GM12864 (cell line): ENCODE measurements at regions not wholly inside any gene's neighbourhood (a gene's known extent, or its start where the extent isn't known, plus 50 kb on each side); places are given as distances from the start of the nearest gene placed in this dataset.
"Not testable (repeated sequence)": the region's sequence is repeated elsewhere in the genome, so short reads cannot be mapped to it uniquely, and the experiment has no call there.

Experiments
- DNase-seq: peaks from one replicate; pipeline ENCODE4 v3.0.0-alpha.2; 2011; ENCODE audit warnings: low read depth
- H3K4me3 ChIP-seq: 2 replicates; pipeline ENCODE4 v1.5.1; 2011; ENCODE audit warnings: mild to moderate bottlenecking, low read depth, low read length, control low read depth
- CTCF ChIP-seq: IDR thresholded peaks from 2 replicates; pipeline ENCODE4 v1.5.1; 2011; ENCODE audit warnings: low read depth, mild to moderate bottlenecking, moderate library complexity, low read length, control low read depth, inconsistent platforms; ENCODE audit errors: missing control alignments

- H3K4me3 ChIP-seq, DNase-seq: not testable (repeated sequence)
Measured at GRCh38 chr16:29257419-29258336, 148.8 kb downstream of the NPIPB11 start.

GRCh38 chr16:29256501-29256981 is 150.0 kb downstream of the NPIPB11 start:
- TF ChIP-seq CTCF = no peak
- no peak overlapping the region for H3K4me3 ChIP-seq
- DNase-seq = no peak

DNA sequence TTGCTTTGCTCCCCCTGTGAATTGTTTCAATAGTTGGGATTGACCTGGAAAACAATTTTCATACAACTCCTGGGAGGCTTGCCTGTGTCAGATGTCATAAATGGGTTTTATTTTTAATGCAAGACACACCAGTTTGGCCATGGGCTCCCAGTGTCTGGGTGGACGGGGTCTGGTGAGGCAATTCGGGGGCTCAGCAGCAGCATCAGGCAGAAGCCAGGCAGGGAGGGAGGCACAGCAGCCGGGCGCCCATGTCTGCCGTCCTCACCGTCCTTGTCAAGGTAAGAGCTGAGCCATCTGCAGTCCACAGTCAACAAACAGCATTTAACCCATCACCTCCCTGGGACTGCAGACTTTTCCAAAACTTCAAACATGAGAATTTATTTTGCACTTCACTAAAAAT is 150.6 kb downstream of the NPIPB11 start:
- not testable (repeated sequence) for DNase-seq, H3K4me3 ChIP-seq

GRCh38 chr16:29255496-29255796 is 151.1 kb downstream of the NPIPB11 start:
- DNase-seq, H3K4me3 ChIP-seq: not testable (repeated sequence)

DNA sequence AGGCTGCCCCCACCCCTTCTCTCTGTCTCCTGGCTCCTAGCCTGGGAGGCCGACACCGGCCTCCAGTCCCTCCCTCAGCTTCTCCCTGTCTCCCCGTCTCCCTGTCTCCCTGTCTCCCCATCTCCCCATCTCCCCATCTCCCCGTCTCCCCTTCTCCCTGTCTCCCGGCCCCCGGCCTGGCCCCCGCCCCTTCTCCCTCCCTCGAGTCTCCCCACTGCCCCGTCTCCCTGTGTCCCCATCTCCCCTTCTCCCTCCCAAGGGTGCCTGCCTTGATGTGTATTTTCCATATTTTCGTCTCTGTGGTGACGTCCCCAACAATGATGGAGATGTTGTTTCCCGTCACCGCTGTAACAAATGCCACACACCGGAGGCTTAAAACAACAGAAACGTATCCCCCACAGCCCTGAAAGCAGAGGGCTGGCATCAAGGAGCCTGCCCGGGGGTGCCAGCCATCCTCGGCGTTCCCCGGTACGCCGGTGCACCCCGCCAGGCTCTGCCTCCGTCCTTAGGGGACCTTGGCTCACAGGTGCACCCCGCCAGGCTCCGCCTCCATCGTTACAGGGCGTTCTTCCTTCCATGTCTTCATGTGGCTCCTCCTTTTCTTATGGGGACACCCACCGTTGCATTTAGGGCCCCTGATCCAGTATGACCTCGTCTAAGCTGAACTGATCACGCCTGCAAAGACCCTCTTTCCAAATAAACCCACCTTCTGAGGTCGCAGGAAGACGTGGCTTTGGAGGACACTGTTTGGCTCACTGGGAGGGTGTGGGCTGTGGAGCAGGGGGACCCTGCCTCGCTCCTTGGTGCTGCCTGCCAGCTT is 151.6 kb downstream of the NPIPB11 start:
- no peak for TF ChIP-seq CTCF
- no peak for DNase-seq

GRCh38 chr16:29253716-29254590 is 152.6 kb downstream of the NPIPB11 start:
- H3K4me3 ChIP-seq, DNase-seq: not testable (repeated sequence)

More for the DNA sequence above, 151.6 kb downstream of the NPIPB11 start:
- no peak overlapping the region for H3K4me3 ChIP-seq

DNA sequence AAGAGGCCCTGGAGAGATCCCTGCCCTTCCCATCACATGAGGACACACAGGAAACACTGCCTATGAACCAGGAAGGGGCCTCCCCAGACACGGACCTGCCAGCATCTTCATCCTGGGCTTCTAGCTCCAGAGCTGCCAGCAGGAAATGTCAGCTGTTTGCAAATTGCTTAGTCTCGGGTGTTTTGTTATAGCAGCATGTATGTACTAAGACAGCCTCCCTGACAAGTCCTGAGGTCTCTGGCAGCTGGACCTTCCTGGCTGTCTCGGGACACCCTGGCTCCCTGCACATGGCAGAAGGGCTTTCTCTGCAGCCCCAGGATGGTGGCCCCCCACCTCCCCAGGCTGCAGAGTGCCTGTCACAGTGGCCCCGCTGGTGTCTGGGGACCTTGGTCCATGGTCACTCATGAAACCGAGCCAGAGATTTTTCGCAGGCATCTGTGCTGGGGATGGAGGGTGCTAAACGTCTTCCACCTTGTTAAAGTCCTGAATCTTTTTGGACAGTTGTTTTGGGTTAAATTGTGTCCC is 153.4 kb downstream of the NPIPB11 start:
- not testable (repeated sequence) for DNase-seq, H3K4me3 ChIP-seq

DNA sequence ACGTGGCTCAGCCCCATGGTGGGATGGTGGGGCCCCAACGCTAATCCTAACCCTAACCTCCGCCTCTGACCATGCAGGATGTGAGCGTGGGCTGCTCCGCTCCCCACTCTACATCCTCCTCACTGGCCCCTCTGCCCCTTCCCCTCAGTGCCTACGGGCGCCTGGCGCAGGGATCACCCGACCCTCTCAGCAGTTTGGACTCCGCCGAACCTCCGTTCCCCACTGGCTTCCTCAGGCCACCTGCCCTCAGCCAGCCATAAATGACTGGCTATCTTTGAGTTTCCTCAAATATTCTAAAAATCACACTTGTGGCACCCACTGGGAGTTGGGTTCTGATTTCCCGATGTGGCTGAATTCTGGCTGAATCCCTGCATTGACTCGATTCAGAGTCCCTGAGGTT is 154.2 kb downstream of the NPIPB11 start:
- not testable (repeated sequence) for H3K4me3 ChIP-seq, DNase-seq

GRCh38 chr16:29251571-29252011 is 154.9 kb downstream of the NPIPB11 start:
- H3K4me3 ChIP-seq, DNase-seq: not testable (repeated sequence)

DNA sequence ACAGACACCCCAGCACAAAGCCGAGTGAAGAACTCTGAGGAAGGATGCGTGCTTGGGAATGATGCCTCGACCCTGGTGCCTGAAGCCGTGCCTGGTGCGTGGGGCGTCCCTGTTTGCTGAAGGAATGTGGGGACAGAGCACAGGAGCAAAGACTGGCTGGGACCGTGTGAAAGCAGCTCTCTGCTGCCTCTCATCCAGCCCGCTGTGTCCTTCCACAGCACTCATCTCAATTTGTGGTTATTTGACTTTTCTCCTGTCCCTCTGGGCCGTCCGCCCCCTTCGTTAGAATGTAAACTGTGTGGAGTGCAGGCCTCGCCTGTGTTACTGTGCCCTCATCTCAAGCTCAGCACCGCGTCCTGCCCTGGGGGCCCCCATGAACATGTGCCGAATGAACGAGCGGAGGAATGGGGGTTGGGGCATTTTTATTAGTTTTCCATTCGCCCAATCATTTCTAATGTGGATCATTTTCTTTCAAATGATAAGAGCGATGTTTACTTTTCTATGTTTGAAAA is 155.5 kb downstream of the NPIPB11 start:
- not testable (repeated sequence) for H3K4me3 ChIP-seq, DNase-seq

- not testable (repeated sequence) for H3K4me3 ChIP-seq, DNase-seq
Measured at GRCh38 chr16:29250469-29250868, 156.0 kb downstream of the NPIPB11 start.

DNA sequence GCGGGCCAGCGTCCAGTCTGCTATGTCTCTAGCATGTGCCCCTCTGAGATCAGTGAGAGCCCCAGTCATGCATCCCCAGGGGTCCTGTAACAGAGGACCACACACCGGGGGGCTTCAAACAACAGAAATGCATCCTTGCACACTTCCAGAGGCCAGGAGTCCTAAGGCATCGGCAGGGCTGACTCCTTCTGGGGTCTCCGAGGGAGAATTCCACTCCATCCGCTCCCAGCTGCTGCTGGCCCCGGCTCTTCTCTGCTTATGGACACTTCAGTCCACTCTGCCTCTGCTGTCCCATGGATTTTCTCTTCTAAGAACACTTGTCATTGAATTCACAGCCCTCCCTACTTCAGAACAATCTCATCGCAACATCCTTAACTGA is 157.6 kb downstream of the NPIPB11 start:
- DNase-seq, H3K4me3 ChIP-seq: not testable (repeated sequence)

- not testable (repeated sequence) for DNase-seq
Measured at GRCh38 chr16:29248306-29248939, 158.1 kb downstream of the NPIPB11 start.

DNA sequence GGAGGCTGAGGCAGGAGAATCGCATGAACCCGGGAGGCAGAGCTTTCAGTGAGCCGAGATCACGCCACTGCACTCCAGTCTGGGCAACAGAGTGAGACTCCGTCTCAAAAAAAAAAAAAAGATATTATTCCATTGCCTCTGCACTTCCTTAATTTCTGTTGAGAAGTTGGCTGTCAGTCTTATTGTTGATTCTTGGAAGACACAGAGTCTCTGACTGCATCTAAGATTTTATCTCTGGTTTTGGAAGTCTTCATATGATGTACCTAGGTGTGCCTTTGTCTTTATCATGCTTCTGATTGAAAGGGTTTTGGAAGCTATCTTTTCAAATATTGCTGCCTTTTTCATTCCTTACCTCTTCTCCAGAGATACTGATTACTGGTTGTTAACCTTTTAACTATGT is 160.4 kb downstream of the NPIPB11 start:
- DNase-seq, H3K4me3 ChIP-seq: not testable (repeated sequence)

More at GRCh38 chr16:29248306-29248939, 158.1 kb downstream of the NPIPB11 start:
- H3K4me3 ChIP-seq = not testable (repeated sequence)
